GM12874 (cell line): ENCODE measurements at regions not wholly inside any gene's neighbourhood (a gene's known extent, or its start where the extent isn't known, plus 50 kb on each side); places are given as distances from the start of the nearest gene placed in this dataset.

ENCODE experiments used
- TF ChIP-seq, protein P1 (sequence below): IDR thresholded peaks from 2 replicates; pipeline ENCODE4 v1.5.1; 2011; ENCODE audit warnings: low read depth, mild to moderate bottlenecking, control low read depth, low read length, moderate library complexity; ENCODE audit not compliant: insufficient read depth

DNA sequence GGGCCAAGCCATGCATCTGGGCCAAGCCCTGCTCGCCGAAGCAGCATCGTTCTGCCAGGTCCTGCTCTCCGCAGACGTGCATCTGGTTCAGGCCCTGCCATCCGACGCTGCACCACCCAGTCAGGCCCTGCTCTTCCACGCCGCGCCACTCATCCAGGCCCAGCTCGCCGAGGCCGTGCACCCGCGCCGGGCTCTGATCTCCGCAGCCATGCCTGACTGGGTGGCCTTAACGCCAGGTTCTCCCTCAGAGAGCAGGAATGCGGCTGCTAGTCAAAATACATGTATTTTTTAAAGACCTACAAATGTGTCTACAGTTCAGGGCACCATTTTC lies 891.1 kb upstream of the CTNND2 start:
- TF ChIP-seq, protein P1, sequence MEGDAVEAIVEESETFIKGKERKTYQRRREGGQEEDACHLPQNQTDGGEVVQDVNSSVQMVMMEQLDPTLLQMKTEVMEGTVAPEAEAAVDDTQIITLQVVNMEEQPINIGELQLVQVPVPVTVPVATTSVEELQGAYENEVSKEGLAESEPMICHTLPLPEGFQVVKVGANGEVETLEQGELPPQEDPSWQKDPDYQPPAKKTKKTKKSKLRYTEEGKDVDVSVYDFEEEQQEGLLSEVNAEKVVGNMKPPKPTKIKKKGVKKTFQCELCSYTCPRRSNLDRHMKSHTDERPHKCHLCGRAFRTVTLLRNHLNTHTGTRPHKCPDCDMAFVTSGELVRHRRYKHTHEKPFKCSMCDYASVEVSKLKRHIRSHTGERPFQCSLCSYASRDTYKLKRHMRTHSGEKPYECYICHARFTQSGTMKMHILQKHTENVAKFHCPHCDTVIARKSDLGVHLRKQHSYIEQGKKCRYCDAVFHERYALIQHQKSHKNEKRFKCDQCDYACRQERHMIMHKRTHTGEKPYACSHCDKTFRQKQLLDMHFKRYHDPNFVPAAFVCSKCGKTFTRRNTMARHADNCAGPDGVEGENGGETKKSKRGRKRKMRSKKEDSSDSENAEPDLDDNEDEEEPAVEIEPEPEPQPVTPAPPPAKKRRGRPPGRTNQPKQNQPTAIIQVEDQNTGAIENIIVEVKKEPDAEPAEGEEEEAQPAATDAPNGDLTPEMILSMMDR = no peak

GRCh38 chr5:12794476-12795332 lies 890.5 kb upstream of the CTNND2 start:
- TF ChIP-seq, protein P1 = no peak

DNA sequence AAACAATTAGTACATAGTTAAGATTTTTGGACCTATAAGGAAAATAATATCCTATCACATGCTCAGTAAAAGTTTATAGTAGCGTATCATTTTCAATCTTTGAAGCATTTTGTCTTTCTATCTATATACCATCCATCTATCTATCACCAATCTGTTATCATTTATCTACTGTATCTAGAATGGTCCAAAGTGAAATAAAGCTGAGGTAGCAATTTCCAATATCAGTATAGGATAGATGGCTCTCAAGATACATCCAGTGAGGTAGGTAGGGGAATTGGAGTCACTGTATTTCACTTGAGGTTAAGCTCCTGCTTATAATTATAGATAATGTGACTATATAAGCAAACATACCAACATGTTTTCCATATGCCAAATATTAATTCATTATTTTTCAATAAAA lies 889.1 kb upstream of the CTNND2 start:
- TF ChIP-seq, protein P1 = no peak

DNA sequence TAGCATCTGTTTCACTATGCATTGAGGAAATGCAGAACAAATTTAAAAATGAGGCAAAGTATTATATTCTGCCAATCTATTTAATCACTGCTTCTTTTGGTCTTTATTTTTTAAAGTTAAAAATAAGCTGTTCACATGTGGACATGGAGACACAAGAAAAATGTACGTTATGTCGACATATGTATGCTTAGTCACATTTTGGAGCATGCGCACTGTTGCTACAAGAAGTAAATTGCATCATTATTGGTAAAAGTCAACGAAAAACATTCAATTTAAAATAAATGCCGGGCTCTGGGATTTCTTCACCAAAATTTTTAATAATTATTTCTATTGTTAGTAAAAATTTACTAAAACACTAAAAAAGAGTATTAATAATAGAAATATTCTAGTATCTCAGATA lies 876.3 kb upstream of the CTNND2 start:
- TF ChIP-seq, protein P1 = no peak

- TF ChIP-seq, protein P1 = no peak
These were observed 873.1 kb upstream of the CTNND2 start for GRCh38 chr5:12777342-12777741.

- TF ChIP-seq, protein P1 = no peak
These were observed 868.0 kb upstream of the CTNND2 start for GRCh38 chr5:12772276-12772675.

GRCh38 chr5:12759377-12759776 lies 855.1 kb upstream of the CTNND2 start:
- TF ChIP-seq, protein P1 = no peak
